Neural cell (in vitro differentiated cells): ENCODE measurements at regions not wholly inside any gene's neighbourhood (a gene's known extent, or its start where the extent isn't known, plus 50 kb on each side); places are given as distances from the start of the nearest gene placed in this dataset.
A peak's percentile ranks its signal among the peaks of the same experiment; 100 is the strongest.

Experiments used
- H2AFZ ChIP-seq: fragments of 200-600, 300-800 bp; sonication (generic), shearing (Covaris generic); 2 replicates; pipeline ENCODE4 v1.6.0; 2014; ENCODE audit warnings: low read depth, mild to moderate bottlenecking, antibody characterized with exemption, low read length, moderate library complexity
- H3F3A ChIP-seq: fragments of 200-600 bp; shearing (Covaris generic); 2 replicates; pipeline ENCODE4 v1.6.1; 2016; ENCODE audit warnings: mild to moderate bottlenecking, moderate library complexity, mixed read lengths, antibody characterized with exemption, low read length; ENCODE audit not compliant: insufficient read depth, poor library complexity, severe bottlenecking
- H3K27ac ChIP-seq: fragments of 200-600, 300-800 bp; sonication (generic), shearing (Covaris generic); 2 replicates; pipeline ENCODE4 v1.5.1; 2014; ENCODE audit warnings: mild to moderate bottlenecking, low read length, moderate library complexity
- H3K27me3 ChIP-seq: fragments of 300-800, 200-600 bp; sonication (generic), shearing (Covaris generic); 2 replicates; pipeline ENCODE4 v1.6.0; 2014; ENCODE audit warnings: mild to moderate bottlenecking, low read depth, low read length, moderate library complexity; ENCODE audit not compliant: insufficient read depth
- H3K36me3 ChIP-seq: fragments of 300-800, 200-600 bp; sonication (generic), shearing (Covaris generic); 2 replicates; pipeline ENCODE4 v1.5.1; 2014; ENCODE audit warnings: mild to moderate bottlenecking, antibody characterized with exemption, low read length, moderate library complexity; ENCODE audit not compliant: insufficient read depth
- H3K4me2 ChIP-seq: fragments of 300-800, 200-600 bp; sonication (generic), shearing (Covaris generic); 2 replicates; pipeline ENCODE4 v1.6.0; 2014; ENCODE audit warnings: mild to moderate bottlenecking, low read length
- H3K4me3 ChIP-seq: fragments of 300-800, 200-600 bp; sonication (generic), shearing (Covaris generic); 2 replicates; pipeline ENCODE4 v1.5.1; 2014; ENCODE audit warnings: mild to moderate bottlenecking, low read length, moderate library complexity
- H3K79me2 ChIP-seq: fragments of 200-600 bp; shearing (Covaris generic); replicated peaks from 2 replicates; pipeline ENCODE4 v1.6.0; 2014; ENCODE audit warnings: mild to moderate bottlenecking, low read length, moderate library complexity; ENCODE audit not compliant: insufficient read depth
- H3K9ac ChIP-seq: fragments of 300-800, 200-600 bp; sonication (generic), shearing (Covaris generic); 2 replicates; pipeline ENCODE4 v1.6.1; 2016; ENCODE audit warnings: mild to moderate bottlenecking, low read length, mixed read lengths
- H3K9me2 ChIP-seq: fragments of 200-600 bp; shearing (Covaris generic); 2 replicates; pipeline ENCODE4 v1.6.1; 2016; ENCODE audit warnings: mild to moderate bottlenecking, low read length, mixed read lengths; ENCODE audit not compliant: insufficient read depth
- H3K9me3 ChIP-seq: fragments of 200-600, 300-800 bp; sonication (generic), shearing (Covaris generic); 2 replicates; pipeline ENCODE4 v1.6.1; 2016; ENCODE audit warnings: mild to moderate bottlenecking, mixed run types, low read length, moderate library complexity, mixed read lengths
- H4K20me1 ChIP-seq: fragments of 200-600 bp; shearing (Covaris generic); 2 replicates; pipeline ENCODE4 v1.6.1; 2016; ENCODE audit warnings: mild to moderate bottlenecking, mixed run types; ENCODE audit not compliant: insufficient read depth
- EP300 ChIP-seq: fragments of 450-650 bp; conservative IDR thresholded peaks from 2 replicates; pipeline ENCODE4 v1.6.1; 2014; ENCODE audit warnings: antibody characterized with exemption, mild to moderate bottlenecking, moderate library complexity; ENCODE audit not compliant: poor library complexity, severe bottlenecking
- EZH2 ChIP-seq: fragments of 200-600, 300-800 bp; shearing (Covaris generic), sonication (generic); IDR thresholded peaks from 2 replicates; pipeline ENCODE4 v1.6.1; 2014; ENCODE audit warnings: antibody characterized with exemption, low read length, borderline replicate concordance, mild to moderate bottlenecking; ENCODE audit not compliant: insufficient read depth, poor library complexity, severe bottlenecking
- MXI1 ChIP-seq: fragments of 450-650 bp; conservative IDR thresholded peaks from 2 replicates; pipeline ENCODE4 v1.6.1; 2014; ENCODE audit warnings: antibody characterized with exemption, mild to moderate bottlenecking; ENCODE audit not compliant: poor library complexity, severe bottlenecking
- POLR2AphosphoS5 ChIP-seq: IDR thresholded peaks from 2 replicates; pipeline ENCODE4 v1.6.1; 2012
- RAD21 ChIP-seq: fragments of 450-650 bp; conservative IDR thresholded peaks from 2 replicates; pipeline ENCODE4 v1.6.1; 2014; ENCODE audit warnings: antibody characterized with exemption, mild to moderate bottlenecking, moderate library complexity
- SMC3 ChIP-seq: fragments of 450-650 bp; conservative IDR thresholded peaks from 2 replicates; pipeline ENCODE4 v1.6.1; 2014; ENCODE audit warnings: antibody characterized with exemption, mild to moderate bottlenecking, moderate library complexity; ENCODE audit not compliant: poor library complexity
- TAF1 ChIP-seq: IDR thresholded peaks from 2 replicates; pipeline ENCODE4 v1.6.1; 2012; ENCODE audit warnings: low read depth
- TF ChIP-seq, protein P1 (sequence below): fragments of 450-650 bp; IDR thresholded peaks from 2 replicates; pipeline ENCODE4 v1.5.1; 2014; ENCODE audit warnings: antibody characterized with exemption, mild to moderate bottlenecking, moderate library complexity; ENCODE audit not compliant: poor library complexity, severe bottlenecking
- TF ChIP-seq, protein P2 (sequence below): IDR thresholded peaks from 2 replicates; pipeline ENCODE4 v1.6.1; 2012; ENCODE audit warnings: borderline replicate concordance

DNA sequence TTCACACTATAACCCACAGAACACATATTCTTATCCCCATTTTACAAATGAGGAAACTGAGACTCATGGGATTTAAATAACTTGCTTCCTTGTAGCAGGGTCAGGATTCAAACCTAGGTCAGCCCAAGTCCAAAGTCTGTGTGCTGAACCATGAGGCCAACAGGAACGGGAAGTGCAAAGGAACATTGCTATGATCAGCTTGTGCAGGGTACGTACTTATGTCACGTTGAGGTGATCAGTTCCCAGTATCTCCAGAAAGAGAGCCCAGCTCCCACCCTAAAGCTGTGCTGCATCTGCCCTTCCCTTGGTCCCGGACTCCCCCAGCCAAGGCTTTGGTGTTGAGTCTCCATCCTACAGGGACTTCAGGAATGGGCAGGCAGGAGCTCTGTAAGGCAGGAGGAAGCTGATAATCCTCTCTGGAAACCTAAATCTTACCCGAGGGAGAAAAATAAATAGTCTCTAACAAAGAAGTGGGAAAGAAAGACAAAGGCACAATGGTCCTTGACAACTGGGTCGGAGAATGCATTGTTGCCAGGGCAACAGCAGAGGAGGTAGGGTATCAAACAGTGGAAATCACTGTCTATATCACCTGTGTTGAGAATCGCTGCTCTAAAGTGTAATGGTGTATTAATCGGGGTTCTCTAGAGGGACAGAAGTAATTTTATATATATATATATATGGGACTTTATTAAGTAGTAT, 82.5 kb upstream of the FICD start:
- Histone ChIP-seq H3K27me3 (no peaks in the 10 kb centered on the region), H3K79me2 (no peaks in the 10 kb centered on the region), H3K9me3 (no peaks in the 10 kb centered on the region), H3K9me2 (no peaks in the 10 kb centered on the region), H3K4me2 (no peak overlapping the region), H3K9ac (peak overlapping the region; percentile 50), H4K20me1 (no peaks in the 10 kb centered on the region), H2AFZ (peak overlapping the region; percentile 65), H3K4me3 (peak overlapping the region; percentile 30), H3F3A (no peaks in the 10 kb centered on the region), H3K27ac (peak overlapping the region; percentile 81), H3K36me3 (no peaks in the 10 kb centered on the region)
- TF ChIP-seq SMC3: peak; percentile 11
- TF ChIP-seq RAD21: no peak
- no peak for TF ChIP-seq EP300

DNA sequence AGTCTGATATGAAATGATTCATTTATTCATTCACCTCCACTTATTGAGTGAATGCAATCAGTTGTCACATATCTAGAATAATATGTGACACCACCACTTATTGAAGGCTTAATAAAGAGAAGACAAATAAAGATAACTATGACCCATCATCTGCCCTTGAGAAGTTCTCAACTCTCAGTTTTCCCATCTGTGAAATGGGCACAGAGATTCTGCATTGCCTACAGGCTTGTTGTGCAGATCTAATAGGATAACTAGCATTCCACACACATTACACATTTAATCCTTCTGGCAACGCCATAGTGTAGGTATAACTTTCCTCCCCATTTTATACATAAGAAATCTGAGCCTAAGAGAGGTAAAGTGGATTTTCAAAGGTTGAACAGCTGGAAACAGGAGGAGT, 84.2 kb upstream of the FICD start:
- no peak overlapping the region for H3K4me3 ChIP-seq
- H3K36me3 ChIP-seq: no peaks in the 10 kb centered on the region
- H3F3A ChIP-seq: no peaks in the 10 kb centered on the region
- no peaks in the 10 kb centered on the region for H4K20me1 ChIP-seq
- no peak overlapping the region for H3K4me2 ChIP-seq
- H3K9ac ChIP-seq: no peak overlapping the region
- no peaks in the 10 kb centered on the region for H3K27me3 ChIP-seq
- no peak overlapping the region for H3K27ac ChIP-seq
- no peak overlapping the region for H2AFZ ChIP-seq
- H3K79me2 ChIP-seq: no peaks in the 10 kb centered on the region
- H3K9me2 ChIP-seq: no peaks in the 10 kb centered on the region
- TF ChIP-seq TAF1: no peak
- TF ChIP-seq MXI1: no peak
- no peak for TF ChIP-seq EP300
- TF ChIP-seq POLR2AphosphoS5: no peak
- no peak for TF ChIP-seq RAD21
- no peak for TF ChIP-seq SMC3
- TF ChIP-seq, protein P1, sequence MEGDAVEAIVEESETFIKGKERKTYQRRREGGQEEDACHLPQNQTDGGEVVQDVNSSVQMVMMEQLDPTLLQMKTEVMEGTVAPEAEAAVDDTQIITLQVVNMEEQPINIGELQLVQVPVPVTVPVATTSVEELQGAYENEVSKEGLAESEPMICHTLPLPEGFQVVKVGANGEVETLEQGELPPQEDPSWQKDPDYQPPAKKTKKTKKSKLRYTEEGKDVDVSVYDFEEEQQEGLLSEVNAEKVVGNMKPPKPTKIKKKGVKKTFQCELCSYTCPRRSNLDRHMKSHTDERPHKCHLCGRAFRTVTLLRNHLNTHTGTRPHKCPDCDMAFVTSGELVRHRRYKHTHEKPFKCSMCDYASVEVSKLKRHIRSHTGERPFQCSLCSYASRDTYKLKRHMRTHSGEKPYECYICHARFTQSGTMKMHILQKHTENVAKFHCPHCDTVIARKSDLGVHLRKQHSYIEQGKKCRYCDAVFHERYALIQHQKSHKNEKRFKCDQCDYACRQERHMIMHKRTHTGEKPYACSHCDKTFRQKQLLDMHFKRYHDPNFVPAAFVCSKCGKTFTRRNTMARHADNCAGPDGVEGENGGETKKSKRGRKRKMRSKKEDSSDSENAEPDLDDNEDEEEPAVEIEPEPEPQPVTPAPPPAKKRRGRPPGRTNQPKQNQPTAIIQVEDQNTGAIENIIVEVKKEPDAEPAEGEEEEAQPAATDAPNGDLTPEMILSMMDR: no peak
- TF ChIP-seq, protein P2, sequence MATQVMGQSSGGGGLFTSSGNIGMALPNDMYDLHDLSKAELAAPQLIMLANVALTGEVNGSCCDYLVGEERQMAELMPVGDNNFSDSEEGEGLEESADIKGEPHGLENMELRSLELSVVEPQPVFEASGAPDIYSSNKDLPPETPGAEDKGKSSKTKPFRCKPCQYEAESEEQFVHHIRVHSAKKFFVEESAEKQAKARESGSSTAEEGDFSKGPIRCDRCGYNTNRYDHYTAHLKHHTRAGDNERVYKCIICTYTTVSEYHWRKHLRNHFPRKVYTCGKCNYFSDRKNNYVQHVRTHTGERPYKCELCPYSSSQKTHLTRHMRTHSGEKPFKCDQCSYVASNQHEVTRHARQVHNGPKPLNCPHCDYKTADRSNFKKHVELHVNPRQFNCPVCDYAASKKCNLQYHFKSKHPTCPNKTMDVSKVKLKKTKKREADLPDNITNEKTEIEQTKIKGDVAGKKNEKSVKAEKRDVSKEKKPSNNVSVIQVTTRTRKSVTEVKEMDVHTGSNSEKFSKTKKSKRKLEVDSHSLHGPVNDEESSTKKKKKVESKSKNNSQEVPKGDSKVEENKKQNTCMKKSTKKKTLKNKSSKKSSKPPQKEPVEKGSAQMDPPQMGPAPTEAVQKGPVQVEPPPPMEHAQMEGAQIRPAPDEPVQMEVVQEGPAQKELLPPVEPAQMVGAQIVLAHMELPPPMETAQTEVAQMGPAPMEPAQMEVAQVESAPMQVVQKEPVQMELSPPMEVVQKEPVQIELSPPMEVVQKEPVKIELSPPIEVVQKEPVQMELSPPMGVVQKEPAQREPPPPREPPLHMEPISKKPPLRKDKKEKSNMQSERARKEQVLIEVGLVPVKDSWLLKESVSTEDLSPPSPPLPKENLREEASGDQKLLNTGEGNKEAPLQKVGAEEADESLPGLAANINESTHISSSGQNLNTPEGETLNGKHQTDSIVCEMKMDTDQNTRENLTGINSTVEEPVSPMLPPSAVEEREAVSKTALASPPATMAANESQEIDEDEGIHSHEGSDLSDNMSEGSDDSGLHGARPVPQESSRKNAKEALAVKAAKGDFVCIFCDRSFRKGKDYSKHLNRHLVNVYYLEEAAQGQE: no peak
- TF ChIP-seq EZH2: no peak
- H3K9me3 ChIP-seq: no peaks in the 10 kb centered on the region
